Gastrocnemius medialis (tissue), 4 donors: ENCODE measurements at regions not wholly inside any gene's neighbourhood (a gene's known extent, or its start where the extent isn't known, plus 50 kb on each side); places are given as distances from the start of the nearest gene placed in this dataset.
A peak's percentile ranks its signal among the peaks of the same experiment; 100 is the strongest.
"Not testable (repeated sequence)": the region's sequence is repeated elsewhere in the genome, so short reads cannot be mapped to it uniquely, and the experiment has no call there.

Source experiments
- ATAC-seq, 2 donors: fragments of 150-250 bp; one replicate each; pipeline ENCODE4 v1.9.1; 2016
- DNase-seq, 2 donors: peaks; one replicate each; pipeline ENCODE4 v3.0.0-alpha.2; 2019
- H3K27ac ChIP-seq, 4 donors: fragments of 200-600 bp; sonication (generic); 1 replicate in 1 of 4; 2 replicates in 3 of 4; pipeline ENCODE4 v1.5.1; 2016 to 2018; ENCODE audit warnings: mild to moderate bottlenecking in 2 of 4, moderate library complexity in 1 of 4
- H3K27me3 ChIP-seq, 3 donors: fragments of 200-600 bp; sonication (generic) in 2 of 3; 1 replicate in 1 of 3; 2 replicates in 2 of 3; pipeline versions ENCODE4 v1.5.1 to v1.6.0; 2016 to 2019; ENCODE audit warnings: mild to moderate bottlenecking in 1 of 3, moderate library complexity in 1 of 3
- H3K36me3 ChIP-seq, 2 donors: fragments of 200-600 bp; sonication (generic) in 1 of 2; one replicate each; pipeline ENCODE4 v1.5.1; 2017 to 2018
- H3K4me1 ChIP-seq, 2 donors: fragments of 200-600 bp; sonication (generic) in 1 of 2; one replicate each; pipeline ENCODE4 v1.5.1; 2016 to 2017; ENCODE audit warnings: mild to moderate bottlenecking in 2 of 2
- H3K4me3 ChIP-seq, 4 donors: fragments of 200-600 bp; sonication (generic) in 3 of 4; 1 replicate in 1 of 4; 2 replicates in 3 of 4; pipeline ENCODE4 v1.5.1; 2016 to 2019; ENCODE audit warnings: mild to moderate bottlenecking in 2 of 4
- H3K9me3 ChIP-seq, 3 donors: fragments of 200-600 bp; sonication (generic) in 2 of 3; 1 replicate in 1 of 3; 2 replicates in 2 of 3; pipeline ENCODE4 v1.5.1; 2016 to 2019
- POLR2A ChIP-seq, 2 donors: fragments of 450-650 bp; IDR thresholded peaks; one replicate each; pipeline ENCODE4 v1.6.1; 2017; ENCODE audit warnings: antibody characterized with exemption in 2 of 2, mild to moderate bottlenecking in 2 of 2, moderate library complexity in 2 of 2
- in situ Hi-C, 4 donors: fragments of 200-750 bp; cut with MboI; loops; one replicate each; pipeline versions ENCODE4 v1.15.0 to v1.8.0; 2017; ENCODE audit warnings: low sequenced_read_pairs in 4 of 4
- intact Hi-C: fragments of 100-400 bp; cut with DNase I; formaldehyde crosslinking; loops from one replicate; pipeline ENCODE4 v1.15.1; 2023; ENCODE audit warnings: low total_unique reads
- TF ChIP-seq, protein P1 (sequence below), 5 experiments: fragments of 450-650 bp in 3 of 5; fragments of 200-600 bp in 2 of 5; sonication (generic) in 2 of 5; IDR thresholded peaks in 4 of 5; conservative IDR thresholded peaks in 1 of 5; 1 replicate in 4 of 5; 2 replicates in 1 of 5; pipeline ENCODE4 v1.5.1; 2016 to 2019; ENCODE audit warnings: antibody characterized with exemption in 5 of 5, mild to moderate bottlenecking in 3 of 5, moderate library complexity in 3 of 5

DNA sequence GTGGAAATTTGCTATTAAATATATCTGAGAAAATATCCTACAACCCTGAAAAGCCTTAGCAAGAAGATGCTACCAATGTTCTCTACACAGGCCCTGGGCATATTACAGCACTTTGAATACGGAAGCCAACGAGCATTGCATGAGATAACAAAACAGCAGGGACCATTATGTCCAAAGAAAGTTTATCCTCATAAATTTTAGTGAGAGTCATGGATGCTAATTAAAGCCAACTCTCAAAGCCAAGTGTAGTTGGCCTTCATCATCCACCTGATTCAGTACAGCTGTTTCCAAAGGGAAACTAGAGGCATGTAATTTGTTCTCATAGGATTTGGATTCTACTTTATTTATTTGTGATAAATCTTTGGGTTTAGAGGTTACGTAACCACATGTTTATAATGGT, 564.8 kb downstream of the RFPL4B start:
- no peak overlapping the region for H3K27ac ChIP-seq
- intact Hi-C loops (no loop called here), in situ Hi-C loops (no loop called here)
- no peaks in the 10 kb centered on the region for H3K4me1 ChIP-seq
- H3K9me3 ChIP-seq = no peaks in the 10 kb centered on the region
- no peaks in the 10 kb centered on the region for H3K36me3 ChIP-seq
- ATAC-seq (peak in 1 of 2 donors; percentile 70), DNase-seq (no peak)
- no peaks in the 10 kb centered on the region for H3K27me3 ChIP-seq
- no peak overlapping the region for H3K4me3 ChIP-seq
- no peak for TF ChIP-seq POLR2A (IDR thresholded peaks at IDR 0.05)
- TF ChIP-seq, protein P1, sequence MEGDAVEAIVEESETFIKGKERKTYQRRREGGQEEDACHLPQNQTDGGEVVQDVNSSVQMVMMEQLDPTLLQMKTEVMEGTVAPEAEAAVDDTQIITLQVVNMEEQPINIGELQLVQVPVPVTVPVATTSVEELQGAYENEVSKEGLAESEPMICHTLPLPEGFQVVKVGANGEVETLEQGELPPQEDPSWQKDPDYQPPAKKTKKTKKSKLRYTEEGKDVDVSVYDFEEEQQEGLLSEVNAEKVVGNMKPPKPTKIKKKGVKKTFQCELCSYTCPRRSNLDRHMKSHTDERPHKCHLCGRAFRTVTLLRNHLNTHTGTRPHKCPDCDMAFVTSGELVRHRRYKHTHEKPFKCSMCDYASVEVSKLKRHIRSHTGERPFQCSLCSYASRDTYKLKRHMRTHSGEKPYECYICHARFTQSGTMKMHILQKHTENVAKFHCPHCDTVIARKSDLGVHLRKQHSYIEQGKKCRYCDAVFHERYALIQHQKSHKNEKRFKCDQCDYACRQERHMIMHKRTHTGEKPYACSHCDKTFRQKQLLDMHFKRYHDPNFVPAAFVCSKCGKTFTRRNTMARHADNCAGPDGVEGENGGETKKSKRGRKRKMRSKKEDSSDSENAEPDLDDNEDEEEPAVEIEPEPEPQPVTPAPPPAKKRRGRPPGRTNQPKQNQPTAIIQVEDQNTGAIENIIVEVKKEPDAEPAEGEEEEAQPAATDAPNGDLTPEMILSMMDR (IDR thresholded peaks at IDR 0.05 in 4 of 5, conservative IDR thresholded peaks at IDR 0.05 in 1 of 5) = no peak

DNA sequence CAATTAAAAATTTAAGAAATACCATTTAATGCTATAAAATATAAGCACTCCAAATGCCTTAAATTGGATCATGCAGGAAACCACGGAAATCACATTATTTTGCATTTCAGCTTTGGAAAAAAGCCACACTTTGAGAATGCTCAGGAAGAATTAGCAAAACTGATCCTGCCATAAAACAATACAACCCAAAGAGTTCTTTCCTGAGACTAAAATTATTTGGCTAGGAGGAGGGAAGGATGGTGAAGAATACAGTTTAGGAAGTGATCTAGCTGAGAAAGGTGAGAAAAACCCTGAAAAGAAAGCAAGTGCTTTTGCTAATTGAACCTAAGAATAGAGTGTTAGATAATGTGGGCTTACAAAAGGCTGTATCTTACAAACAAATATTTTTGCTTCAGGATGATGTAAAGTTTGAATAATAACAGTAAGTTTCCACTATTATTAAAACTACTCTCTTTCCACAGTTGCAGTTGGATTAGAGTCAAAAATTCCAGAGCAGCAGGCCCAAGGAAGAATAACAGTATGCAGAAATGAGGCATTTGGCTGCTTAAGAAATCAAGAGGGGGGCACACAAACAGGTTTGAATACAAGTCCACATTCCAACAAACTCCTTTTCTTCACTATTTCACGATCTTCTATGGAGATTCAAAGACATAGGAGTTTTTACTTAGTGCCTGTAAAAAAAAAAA, 565.4 kb downstream of the RFPL4B start:
- H3K4me3 ChIP-seq = no peak overlapping the region
- H3K4me1 ChIP-seq = no peaks in the 10 kb centered on the region
- no peak for TF ChIP-seq POLR2A (IDR thresholded peaks at IDR 0.05)
- TF ChIP-seq, protein P1 (IDR thresholded peaks at IDR 0.05 in 4 of 5, conservative IDR thresholded peaks at IDR 0.05 in 1 of 5) = no peak
- no peaks in the 10 kb centered on the region for H3K9me3 ChIP-seq
- intact Hi-C loops (no loop called here), in situ Hi-C loops (no loop called here)
- ATAC-seq (no peak), DNase-seq (no peak)
- H3K36me3 ChIP-seq = no peaks in the 10 kb centered on the region
- H3K27ac ChIP-seq = no peak overlapping the region
- H3K27me3 ChIP-seq = no peaks in the 10 kb centered on the region

DNA sequence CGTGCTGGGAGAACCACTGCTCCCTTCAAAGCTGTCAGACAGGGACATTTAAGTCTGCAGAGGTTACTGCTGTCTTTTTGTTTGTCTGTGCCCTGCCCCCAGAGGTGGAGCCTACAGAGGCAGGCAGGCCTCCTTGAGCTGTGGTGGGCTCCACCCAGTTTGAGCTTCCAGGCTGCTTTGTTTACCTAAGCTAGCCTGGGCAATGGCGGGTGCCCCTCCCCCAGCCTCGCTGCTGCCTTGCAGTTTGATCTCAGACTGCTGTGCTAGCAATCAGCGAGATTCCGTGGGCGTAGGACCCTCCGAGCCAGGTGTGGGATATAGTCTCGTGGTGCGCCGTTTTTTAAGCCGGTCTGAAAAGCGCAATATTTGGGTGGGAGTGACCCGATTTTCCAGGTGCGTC, 572.6 kb downstream of the RFPL4B start:
- in situ Hi-C loops, ATAC-seq, intact Hi-C loops: not testable (repeated sequence)

DNA sequence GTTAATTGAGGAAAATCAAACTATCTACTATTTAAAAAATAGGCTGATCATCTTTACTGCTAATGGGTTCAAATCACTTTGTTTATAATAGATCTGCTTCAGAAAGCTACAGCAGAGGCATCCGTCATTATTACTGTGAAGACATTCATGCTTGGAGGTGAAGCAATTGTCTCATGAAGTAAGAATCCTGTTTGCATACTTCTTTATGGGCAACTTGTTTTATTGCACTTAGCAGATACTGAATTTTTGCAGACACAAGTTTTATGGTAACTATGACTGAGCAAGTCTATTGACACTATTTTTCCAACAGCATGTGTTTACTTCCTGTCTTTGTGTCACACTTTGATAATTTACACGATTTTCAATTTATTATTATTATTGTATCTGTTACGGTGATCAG, 573.9 kb downstream of the RFPL4B start:
- intact Hi-C loops (no loop called here), in situ Hi-C loops (no loop called here)

More for the DNA sequence above, 572.6 kb downstream of the RFPL4B start:
- H3K36me3 ChIP-seq, H3K4me3 ChIP-seq, H3K27ac ChIP-seq, H3K9me3 ChIP-seq, DNase-seq, H3K4me1 ChIP-seq, H3K27me3 ChIP-seq: not testable (repeated sequence)

DNA sequence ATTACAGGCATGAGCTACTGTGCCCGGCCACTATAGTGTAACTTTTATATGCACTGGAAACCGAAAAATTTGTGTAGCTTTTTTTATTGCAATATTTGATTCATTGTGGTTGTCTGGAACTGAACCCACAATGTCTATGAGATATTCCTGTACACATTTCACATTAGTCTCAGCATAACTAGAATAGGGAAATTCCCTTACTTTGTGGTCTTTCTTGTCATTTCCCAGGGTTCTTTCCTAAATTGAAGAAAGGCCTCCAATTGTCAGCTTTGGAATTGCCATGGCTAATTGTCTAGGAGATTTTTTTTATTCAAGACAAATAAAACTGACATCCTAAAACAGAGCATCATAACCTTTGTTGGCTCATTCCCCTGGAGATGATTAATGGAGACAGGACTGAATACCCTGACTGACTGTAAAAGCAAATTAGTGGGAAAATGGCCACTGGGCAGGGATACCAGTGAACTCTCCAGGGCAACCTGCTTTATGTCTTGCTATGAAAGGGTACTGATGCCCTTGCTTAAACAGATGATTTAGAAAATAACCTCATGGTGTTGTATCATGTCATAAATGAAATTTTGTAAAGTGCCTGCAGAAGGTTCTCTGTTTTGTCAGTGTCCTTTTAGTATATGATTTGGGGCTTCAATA, 576.9 kb downstream of the RFPL4B start:
- TF ChIP-seq, protein P1 (IDR thresholded peaks at IDR 0.05 in 4 of 5, conservative IDR thresholded peaks at IDR 0.05 in 1 of 5) = no peak
- no peak for TF ChIP-seq POLR2A (IDR thresholded peaks at IDR 0.05)
- DNase-seq (no peak), ATAC-seq (no peak)
- Histone ChIP-seq H3K4me1 (no peaks in the 10 kb centered on the region), H3K36me3 (no peaks in the 10 kb centered on the region), H3K27me3 (no peaks in the 10 kb centered on the region), H3K9me3 (peaks cover 0 to 5% (median 0%) of the 10 kb centered on the region in 3 donors), H3K4me3 (no peak overlapping the region), H3K27ac (no peak overlapping the region)
- in situ Hi-C loops (no loop called here), intact Hi-C loops (no loop called here)

More for the DNA sequence above, 573.9 kb downstream of the RFPL4B start:
- ATAC-seq (no peak), DNase-seq (no peak)
- no peak for TF ChIP-seq POLR2A (IDR thresholded peaks at IDR 0.05)
- TF ChIP-seq, protein P1 (IDR thresholded peaks at IDR 0.05 in 4 of 5, conservative IDR thresholded peaks at IDR 0.05 in 1 of 5) = no peak
- Histone ChIP-seq H3K27me3 (no peaks in the 10 kb centered on the region), H3K27ac (no peak overlapping the region), H3K4me3 (no peak overlapping the region), H3K9me3 (peaks cover 0 to 5% (median 0%) of the 10 kb centered on the region in 3 donors), H3K36me3 (no peaks in the 10 kb centered on the region), H3K4me1 (no peaks in the 10 kb centered on the region)
